ENCODE measurements at regions not wholly inside any gene's neighbourhood (a gene's known extent, or its start where the extent isn't known, plus 50 kb on each side); places are given as distances from the start of the nearest gene placed in this dataset.

GRCh38 chr11:104704888-104705287 lies 193.4 kb downstream of the CASP12 start:
- H3K4me1 ChIP-seq (ENCODE audit: control insufficient read depth, insufficient read depth, low read length) = no peaks in the 10 kb centered on the region
- no peaks in the 10 kb centered on the region for H3K9me3 ChIP-seq (ENCODE audit: control insufficient read depth in 2 of 2, low read length in 2 of 2)
- H3K9ac ChIP-seq (ENCODE audit: low read length in 2 of 2) = no peak overlapping the region
- H3K4me3 ChIP-seq (ENCODE audit: low read length in 2 of 2) = no peak overlapping the region
- H3K27ac ChIP-seq (ENCODE audit: low read length) = no peak overlapping the region
- no peaks in the 10 kb centered on the region for H3K36me3 ChIP-seq (ENCODE audit: control insufficient read depth in 2 of 2, insufficient read depth in 2 of 2, low read length in 2 of 2)
- no peaks in the 10 kb centered on the region for H3K27me3 ChIP-seq (ENCODE audit: control insufficient read depth in 1 of 2, insufficient read depth in 2 of 2, low read length in 2 of 2)

GRCh38 chr11:104704146-104704830 lies 194.0 kb downstream of the CASP12 start:
- Histone ChIP-seq H3K9ac (ENCODE audit: low read length in 2 of 2) (no peak overlapping the region), H3K4me1 (ENCODE audit: control insufficient read depth, insufficient read depth, low read length) (no peaks in the 10 kb centered on the region), H3K4me3 (ENCODE audit: low read length in 2 of 2) (no peak overlapping the region), H3K27me3 (ENCODE audit: control insufficient read depth in 1 of 2, insufficient read depth in 2 of 2, low read length in 2 of 2) (no peaks in the 10 kb centered on the region), H3K9me3 (ENCODE audit: control insufficient read depth in 2 of 2, low read length in 2 of 2) (no peaks in the 10 kb centered on the region), H3K27ac (ENCODE audit: low read length) (no peak overlapping the region), H3K36me3 (ENCODE audit: control insufficient read depth in 2 of 2, insufficient read depth in 2 of 2, low read length in 2 of 2) (no peaks in the 10 kb centered on the region)

GRCh38 chr11:104700609-104701008 lies 197.7 kb downstream of the CASP12 start:
- Histone ChIP-seq H3K9me3 (ENCODE audit: control insufficient read depth in 2 of 2, low read length in 2 of 2) (no peaks in the 10 kb centered on the region), H3K27ac (ENCODE audit: low read length) (no peak overlapping the region), H3K4me1 (ENCODE audit: control insufficient read depth, insufficient read depth, low read length) (no peaks in the 10 kb centered on the region)

GRCh38 chr11:104699981-104700380 lies 198.3 kb downstream of the CASP12 start:
- H3K9me3 ChIP-seq (ENCODE audit: control insufficient read depth in 2 of 2, low read length in 2 of 2) = no peaks in the 10 kb centered on the region
- H3K27me3 ChIP-seq (ENCODE audit: control insufficient read depth in 1 of 2, insufficient read depth in 2 of 2, low read length in 2 of 2) = no peaks in the 10 kb centered on the region
- H3K4me1 ChIP-seq (ENCODE audit: control insufficient read depth, insufficient read depth, low read length) = no peaks in the 10 kb centered on the region
- no peaks in the 10 kb centered on the region for H3K36me3 ChIP-seq (ENCODE audit: control insufficient read depth in 2 of 2, insufficient read depth in 2 of 2, low read length in 2 of 2)
- H3K27ac ChIP-seq (ENCODE audit: low read length) = no peak overlapping the region
- no peak overlapping the region for H3K4me3 ChIP-seq (ENCODE audit: low read length in 2 of 2)
- no peak overlapping the region for H3K9ac ChIP-seq (ENCODE audit: low read length in 2 of 2)

More at GRCh38 chr11:104700609-104701008, 197.7 kb downstream of the CASP12 start:
- Histone ChIP-seq H3K36me3 (ENCODE audit: control insufficient read depth in 2 of 2, insufficient read depth in 2 of 2, low read length in 2 of 2) (no peaks in the 10 kb centered on the region), H3K4me3 (ENCODE audit: low read length in 2 of 2) (no peak overlapping the region), H3K27me3 (ENCODE audit: control insufficient read depth in 1 of 2, insufficient read depth in 2 of 2, low read length in 2 of 2) (no peaks in the 10 kb centered on the region), H3K9ac (ENCODE audit: low read length in 2 of 2) (no peak overlapping the region)

- no peaks in the 10 kb centered on the region for H3K36me3 ChIP-seq (ENCODE audit: control insufficient read depth in 2 of 2, insufficient read depth in 2 of 2, low read length in 2 of 2)
- H3K4me1 ChIP-seq (ENCODE audit: control insufficient read depth, insufficient read depth, low read length) = no peaks in the 10 kb centered on the region
- H3K9ac ChIP-seq (ENCODE audit: low read length in 2 of 2) = no peak overlapping the region
- H3K4me3 ChIP-seq (ENCODE audit: low read length in 2 of 2) = no peak overlapping the region
- H3K27ac ChIP-seq (ENCODE audit: low read length) = no peak overlapping the region
- no peaks in the 10 kb centered on the region for H3K9me3 ChIP-seq (ENCODE audit: control insufficient read depth in 2 of 2, low read length in 2 of 2)
- no peaks in the 10 kb centered on the region for H3K27me3 ChIP-seq (ENCODE audit: control insufficient read depth in 1 of 2, insufficient read depth in 2 of 2, low read length in 2 of 2)
These were observed 203.2 kb downstream of the CASP12 start for GRCh38 chr11:104695065-104695463.

- H3K36me3 ChIP-seq (ENCODE audit: control insufficient read depth in 2 of 2, insufficient read depth in 2 of 2, low read length in 2 of 2) = no peaks in the 10 kb centered on the region
- no peaks in the 10 kb centered on the region for H3K27me3 ChIP-seq (ENCODE audit: control insufficient read depth in 1 of 2, insufficient read depth in 2 of 2, low read length in 2 of 2)
- H3K4me1 ChIP-seq (ENCODE audit: control insufficient read depth, insufficient read depth, low read length) = no peaks in the 10 kb centered on the region
- no peak overlapping the region for H3K9ac ChIP-seq (ENCODE audit: low read length in 2 of 2)
- no peaks in the 10 kb centered on the region for H3K9me3 ChIP-seq (ENCODE audit: control insufficient read depth in 2 of 2, low read length in 2 of 2)
- H3K27ac ChIP-seq (ENCODE audit: low read length) = no peak overlapping the region
- H3K4me3 ChIP-seq (ENCODE audit: low read length in 2 of 2) = no peak overlapping the region
These were observed 203.8 kb downstream of the CASP12 start for GRCh38 chr11:104694259-104695064.

- Histone ChIP-seq H3K9me3 (ENCODE audit: control insufficient read depth in 2 of 2, low read length in 2 of 2) (no peaks in the 10 kb centered on the region), H3K27me3 (ENCODE audit: control insufficient read depth in 1 of 2, insufficient read depth in 2 of 2, low read length in 2 of 2) (no peaks in the 10 kb centered on the region), H3K9ac (ENCODE audit: low read length in 2 of 2) (no peak overlapping the region), H3K4me3 (ENCODE audit: low read length in 2 of 2) (no peak overlapping the region), H3K4me1 (ENCODE audit: control insufficient read depth, insufficient read depth, low read length) (no peaks in the 10 kb centered on the region), H3K36me3 (ENCODE audit: control insufficient read depth in 2 of 2, insufficient read depth in 2 of 2, low read length in 2 of 2) (no peaks in the 10 kb centered on the region), H3K27ac (ENCODE audit: low read length) (no peak overlapping the region)
These were observed 205.5 kb downstream of the CASP12 start for GRCh38 chr11:104692751-104693150.

- no peaks in the 10 kb centered on the region for H3K27me3 ChIP-seq (ENCODE audit: control insufficient read depth in 1 of 2, insufficient read depth in 2 of 2, low read length in 2 of 2)
- H3K27ac ChIP-seq (ENCODE audit: low read length) = no peak overlapping the region
- H3K4me1 ChIP-seq (ENCODE audit: control insufficient read depth, insufficient read depth, low read length) = no peaks in the 10 kb centered on the region
- no peaks in the 10 kb centered on the region for H3K9me3 ChIP-seq (ENCODE audit: control insufficient read depth in 2 of 2, low read length in 2 of 2)
- H3K9ac ChIP-seq (ENCODE audit: low read length in 2 of 2) = no peak overlapping the region
- no peaks in the 10 kb centered on the region for H3K36me3 ChIP-seq (ENCODE audit: control insufficient read depth in 2 of 2, insufficient read depth in 2 of 2, low read length in 2 of 2)
- no peak overlapping the region for H3K4me3 ChIP-seq (ENCODE audit: low read length in 2 of 2)
These were observed 207.1 kb downstream of the CASP12 start for GRCh38 chr11:104691129-104691528.

GRCh38 chr11:104690241-104690640 lies 208.0 kb downstream of the CASP12 start:
- Histone ChIP-seq H3K27me3 (ENCODE audit: control insufficient read depth in 1 of 2, insufficient read depth in 2 of 2, low read length in 2 of 2) (no peaks in the 10 kb centered on the region), H3K4me3 (ENCODE audit: low read length in 2 of 2) (no peak overlapping the region), H3K27ac (ENCODE audit: low read length) (no peak overlapping the region), H3K36me3 (ENCODE audit: control insufficient read depth in 2 of 2, insufficient read depth in 2 of 2, low read length in 2 of 2) (no peaks in the 10 kb centered on the region), H3K4me1 (ENCODE audit: control insufficient read depth, insufficient read depth, low read length) (no peaks in the 10 kb centered on the region), H3K9ac (ENCODE audit: low read length in 2 of 2) (no peak overlapping the region), H3K9me3 (ENCODE audit: control insufficient read depth in 2 of 2, low read length in 2 of 2) (no peaks in the 10 kb centered on the region)

GRCh38 chr11:104688731-104689130 lies 209.5 kb downstream of the CASP12 start:
- no peak overlapping the region for H3K4me3 ChIP-seq (ENCODE audit: low read length in 2 of 2)
- no peaks in the 10 kb centered on the region for H3K36me3 ChIP-seq (ENCODE audit: control insufficient read depth in 2 of 2, insufficient read depth in 2 of 2, low read length in 2 of 2)
- H3K27me3 ChIP-seq (ENCODE audit: control insufficient read depth in 1 of 2, insufficient read depth in 2 of 2, low read length in 2 of 2) = no peaks in the 10 kb centered on the region
- no peaks in the 10 kb centered on the region for H3K4me1 ChIP-seq (ENCODE audit: control insufficient read depth, insufficient read depth, low read length)
- no peaks in the 10 kb centered on the region for H3K9me3 ChIP-seq (ENCODE audit: control insufficient read depth in 2 of 2, low read length in 2 of 2)
- H3K27ac ChIP-seq (ENCODE audit: low read length) = no peak overlapping the region
- no peak overlapping the region for H3K9ac ChIP-seq (ENCODE audit: low read length in 2 of 2)

GRCh38 chr11:104682206-104682605 lies 216.1 kb downstream of the CASP12 start:
- H3K4me3 ChIP-seq (ENCODE audit: low read length in 2 of 2) = no peak overlapping the region
- H3K9me3 ChIP-seq (ENCODE audit: control insufficient read depth in 2 of 2, low read length in 2 of 2) = no peaks in the 10 kb centered on the region
- no peak overlapping the region for H3K9ac ChIP-seq (ENCODE audit: low read length in 2 of 2)
- no peaks in the 10 kb centered on the region for H3K4me1 ChIP-seq (ENCODE audit: control insufficient read depth, insufficient read depth, low read length)
- no peaks in the 10 kb centered on the region for H3K27me3 ChIP-seq (ENCODE audit: control insufficient read depth in 1 of 2, insufficient read depth in 2 of 2, low read length in 2 of 2)
- no peak overlapping the region for H3K27ac ChIP-seq (ENCODE audit: low read length)
- no peaks in the 10 kb centered on the region for H3K36me3 ChIP-seq (ENCODE audit: control insufficient read depth in 2 of 2, insufficient read depth in 2 of 2, low read length in 2 of 2)
